GM20000 (cell line): ENCODE measurements at regions not wholly inside any gene's neighbourhood (a gene's known extent, or its start where the extent isn't known, plus 50 kb on each side); places are given as distances from the start of the nearest gene placed in this dataset.
"Not testable (repeated sequence)": the region's sequence is repeated elsewhere in the genome, so short reads cannot be mapped to it uniquely, and the experiment has no call there.

Experiments
- DNase-seq: peaks from one replicate; pipeline ENCODE4 v3.0.0; 2012; ENCODE audit warnings: low spot score
- TF ChIP-seq, protein P1 (sequence below): IDR thresholded peaks from 2 replicates; pipeline ENCODE4 v1.5.1; 2012; ENCODE audit warnings: mild to moderate bottlenecking, control low read depth; ENCODE audit errors: extremely low read depth, missing control alignments

DNA sequence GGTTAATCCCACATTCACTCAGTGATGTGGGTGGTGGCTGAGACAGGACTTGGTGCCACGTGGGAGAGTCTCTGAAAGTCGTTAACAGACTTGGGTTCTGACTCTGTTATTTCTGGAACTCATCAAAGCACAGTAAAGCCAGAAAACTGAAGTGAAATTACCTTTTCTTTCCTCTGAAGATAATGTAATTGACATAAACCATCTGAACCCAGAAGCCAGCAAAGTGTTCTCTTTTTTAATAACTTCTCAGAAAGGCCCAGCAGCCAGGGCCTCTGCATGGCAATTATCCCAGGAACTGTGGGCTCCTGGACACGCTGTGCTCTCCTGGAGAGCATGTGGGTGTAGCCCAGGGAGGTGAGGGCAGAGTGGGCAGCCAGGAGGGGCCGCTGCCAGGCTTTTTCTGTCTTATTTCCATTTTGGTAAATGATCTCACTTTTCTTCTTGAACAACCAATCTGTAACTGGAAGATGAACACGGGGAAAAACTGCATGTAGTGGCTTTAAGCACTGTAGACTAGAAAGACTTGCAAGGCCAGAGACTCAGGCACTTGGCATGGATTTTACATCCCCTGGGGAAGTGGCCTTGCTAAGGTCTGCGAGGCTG, 444.1 kb upstream of the TMEM132C start:
- DNase-seq, result no peak

DNA sequence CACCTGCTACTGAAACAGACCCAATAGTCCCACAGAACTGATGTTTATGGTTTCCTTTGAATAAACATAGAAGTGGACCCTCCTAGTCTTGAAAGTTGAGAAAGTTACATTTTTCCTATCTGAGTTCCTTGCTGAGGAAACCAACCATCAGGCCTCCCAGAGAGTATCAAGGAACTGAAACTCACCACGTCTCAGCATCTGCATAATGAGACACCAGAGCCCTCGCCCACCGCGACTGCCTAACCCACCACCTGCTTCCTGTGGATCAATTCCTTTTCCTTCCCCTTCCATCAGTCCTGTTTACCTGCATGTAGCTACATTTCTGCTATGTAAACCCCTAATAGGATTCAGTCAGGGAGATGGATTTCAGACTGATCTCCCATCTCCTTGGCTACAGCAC, 443.2 kb upstream of the TMEM132C start:
- TF ChIP-seq, protein P1, sequence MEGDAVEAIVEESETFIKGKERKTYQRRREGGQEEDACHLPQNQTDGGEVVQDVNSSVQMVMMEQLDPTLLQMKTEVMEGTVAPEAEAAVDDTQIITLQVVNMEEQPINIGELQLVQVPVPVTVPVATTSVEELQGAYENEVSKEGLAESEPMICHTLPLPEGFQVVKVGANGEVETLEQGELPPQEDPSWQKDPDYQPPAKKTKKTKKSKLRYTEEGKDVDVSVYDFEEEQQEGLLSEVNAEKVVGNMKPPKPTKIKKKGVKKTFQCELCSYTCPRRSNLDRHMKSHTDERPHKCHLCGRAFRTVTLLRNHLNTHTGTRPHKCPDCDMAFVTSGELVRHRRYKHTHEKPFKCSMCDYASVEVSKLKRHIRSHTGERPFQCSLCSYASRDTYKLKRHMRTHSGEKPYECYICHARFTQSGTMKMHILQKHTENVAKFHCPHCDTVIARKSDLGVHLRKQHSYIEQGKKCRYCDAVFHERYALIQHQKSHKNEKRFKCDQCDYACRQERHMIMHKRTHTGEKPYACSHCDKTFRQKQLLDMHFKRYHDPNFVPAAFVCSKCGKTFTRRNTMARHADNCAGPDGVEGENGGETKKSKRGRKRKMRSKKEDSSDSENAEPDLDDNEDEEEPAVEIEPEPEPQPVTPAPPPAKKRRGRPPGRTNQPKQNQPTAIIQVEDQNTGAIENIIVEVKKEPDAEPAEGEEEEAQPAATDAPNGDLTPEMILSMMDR, result no peak
- DNase-seq, result no peak

More for the DNA sequence above, 444.1 kb upstream of the TMEM132C start:
- TF ChIP-seq, protein P1, result no peak

DNA sequence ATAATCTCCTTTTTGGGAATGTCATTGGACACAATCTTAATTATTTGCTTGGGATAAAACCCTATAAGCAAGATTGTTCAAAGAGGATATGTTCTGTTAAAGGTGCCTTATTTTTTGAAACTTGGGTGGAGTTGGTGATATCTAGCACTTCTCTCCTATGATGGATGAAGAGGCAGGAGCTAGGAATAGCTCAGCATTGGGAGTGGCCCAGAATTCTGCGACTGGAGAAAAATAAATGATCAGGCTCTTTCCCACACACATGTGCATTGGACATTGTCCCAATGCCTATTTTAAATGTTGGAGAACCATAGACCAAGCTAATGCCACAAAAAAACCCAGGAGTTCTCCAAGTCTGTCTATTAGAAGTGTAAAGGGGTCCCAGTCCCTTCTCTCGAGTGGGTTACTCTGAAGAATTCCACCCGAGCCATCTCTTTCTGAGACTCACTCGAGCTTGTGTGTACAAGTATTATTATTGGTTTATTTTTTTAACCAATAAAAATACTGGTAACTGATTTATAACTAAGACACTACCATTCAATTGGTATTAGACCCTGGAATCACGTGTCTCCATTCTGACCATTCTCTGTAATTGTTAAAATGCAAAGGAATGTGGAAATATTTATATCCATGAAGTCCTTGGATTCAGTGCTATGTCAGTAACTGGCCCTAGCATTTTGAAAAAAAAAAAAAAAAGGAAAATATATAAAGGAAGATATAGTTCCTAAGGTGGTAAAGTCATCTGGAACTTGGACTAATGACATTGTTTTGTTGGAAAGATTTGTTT, 437.5 kb upstream of the TMEM132C start:
- TF ChIP-seq, protein P1, result no peak
- DNase-seq, result no peak

DNA sequence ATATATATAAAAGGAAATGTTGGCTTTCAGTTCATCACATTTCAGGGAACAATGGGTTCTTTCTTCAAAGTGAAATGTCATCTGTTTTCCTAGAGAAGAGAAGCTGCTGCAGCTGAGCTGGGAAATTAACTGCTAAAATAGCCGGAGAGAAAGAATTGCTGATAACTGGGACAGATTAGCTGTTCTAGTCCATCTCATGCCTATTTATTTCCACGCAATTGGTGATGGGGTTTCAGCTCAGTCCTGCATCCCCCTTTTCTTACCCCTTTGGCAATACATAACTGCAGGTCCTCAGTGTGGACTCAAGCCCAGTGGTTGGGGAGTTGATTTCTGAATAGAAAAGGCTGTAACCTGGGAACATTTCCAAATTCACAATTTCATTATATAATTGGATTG, 436.9 kb upstream of the TMEM132C start:
- TF ChIP-seq, protein P1, result no peak
- DNase-seq, result no peak

DNA sequence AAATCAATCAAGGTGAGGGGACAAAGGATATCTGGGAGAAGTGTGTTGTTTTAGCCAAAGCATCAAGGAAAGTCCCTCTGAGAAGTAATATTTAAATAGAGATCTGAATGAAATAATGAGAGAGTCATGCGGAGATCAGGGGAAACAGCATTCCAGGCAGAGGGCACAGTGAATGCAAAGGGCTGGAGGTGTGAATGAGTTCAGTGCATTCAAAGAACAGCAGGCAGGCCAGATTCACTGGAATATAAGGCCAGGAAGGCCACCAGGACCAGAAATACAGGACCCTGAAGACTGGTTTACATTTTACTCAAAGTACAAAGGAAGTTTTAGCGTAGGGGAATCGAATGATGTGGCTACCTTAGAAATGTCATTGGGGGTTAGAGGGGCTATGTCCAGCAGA, 436.2 kb upstream of the TMEM132C start:
- DNase-seq, result no peak
- TF ChIP-seq, protein P1, result no peak

DNA sequence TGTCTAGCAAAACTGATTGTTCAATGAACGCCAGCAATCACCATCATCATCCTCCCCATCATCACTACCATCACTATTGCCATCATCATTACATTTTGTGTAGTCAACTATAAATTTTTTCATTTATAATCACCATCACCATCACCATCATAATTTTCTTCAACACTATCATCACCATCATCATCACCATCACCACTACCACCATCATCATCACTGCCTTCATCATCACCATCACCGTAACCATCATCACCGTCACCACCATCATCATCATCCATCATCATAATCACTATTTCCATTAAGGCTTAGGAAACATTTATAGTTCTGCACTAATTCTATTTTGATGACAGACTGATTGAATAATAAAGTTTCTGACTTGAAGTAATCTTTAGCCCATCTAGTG, 434.8 kb upstream of the TMEM132C start:
- TF ChIP-seq, protein P1, result no peak
- DNase-seq, result no peak

DNA sequence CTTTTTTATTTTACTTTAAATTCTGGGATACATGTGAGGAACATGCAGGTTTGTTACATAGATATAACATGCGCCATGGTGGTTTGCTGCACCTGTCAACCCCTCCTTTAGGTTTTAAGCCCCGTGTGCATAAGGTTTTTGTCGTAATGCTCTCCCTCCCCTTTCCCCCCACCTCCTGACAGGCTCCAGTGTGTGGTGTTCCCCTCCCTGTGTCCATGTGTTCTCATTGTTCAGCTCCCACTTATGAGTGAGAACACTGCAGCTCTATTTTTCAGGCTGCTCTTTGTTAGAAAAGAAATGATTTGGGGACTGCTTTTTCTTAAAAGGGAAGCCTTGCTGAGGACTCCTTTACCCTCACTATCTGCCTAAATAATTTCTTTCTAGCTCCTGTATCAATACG, 430.2 kb upstream of the TMEM132C start:
- DNase-seq, result not testable (repeated sequence)

DNA sequence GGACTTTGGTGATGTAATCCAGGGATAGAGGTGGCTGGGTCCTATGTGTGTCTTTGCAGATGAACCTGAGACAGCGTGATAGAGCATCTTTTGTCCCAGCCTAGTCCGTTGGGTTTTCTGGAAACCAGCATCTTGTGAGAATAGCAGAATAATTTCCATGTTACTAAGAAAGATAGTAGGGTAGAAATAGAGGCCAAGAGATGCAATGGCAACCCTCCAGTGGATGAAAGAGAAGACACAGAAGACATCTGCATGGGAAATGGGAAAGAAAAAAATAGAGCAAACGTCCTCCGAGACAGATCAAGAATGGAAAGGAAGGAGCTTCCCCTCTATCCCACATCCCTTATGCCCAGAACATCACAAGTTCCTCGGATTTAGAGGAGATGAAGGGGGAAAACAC, 409.3 kb upstream of the TMEM132C start:
- TF ChIP-seq, protein P1, result no peak
- DNase-seq, result no peak
